IPS DF 6.9 (cell line): ENCODE measurements at regions not wholly inside any gene's neighbourhood (a gene's known extent, or its start where the extent isn't known, plus 50 kb on each side); places are given as distances from the start of the nearest gene placed in this dataset.
A peak's percentile ranks its signal among the peaks of the same experiment; 100 is the strongest.
"Not testable (repeated sequence)": the region's sequence is repeated elsewhere in the genome, so short reads cannot be mapped to it uniquely, and the experiment has no call there.

ENCODE experiments used
- DNase-seq: peaks from one replicate; pipeline ENCODE4 v3.0.0-alpha.2; 2013; ENCODE audit warnings: low read depth, low spot score
- H3K27ac ChIP-seq: one replicate; pipeline ENCODE4 v1.5.1; 2013; ENCODE audit warnings: low read length, control low read depth
- H3K27me3 ChIP-seq: 2 replicates; pipeline ENCODE4 v1.6.1; 2013; ENCODE audit warnings: mild to moderate bottlenecking, low read length; ENCODE audit not compliant: control insufficient read depth, insufficient read depth
- H3K36me3 ChIP-seq: 2 replicates; pipeline ENCODE4 v1.6.1; 2013; ENCODE audit warnings: low read length; ENCODE audit not compliant: control insufficient read depth, insufficient read depth
- H3K4me1 ChIP-seq: 2 replicates; pipeline ENCODE4 v1.6.1; 2013; ENCODE audit warnings: low read length; ENCODE audit not compliant: control insufficient read depth, insufficient read depth
- H3K4me3 ChIP-seq: 2 replicates; pipeline ENCODE4 v1.5.1; 2013; ENCODE audit warnings: mild to moderate bottlenecking, low read length
- H3K9me3 ChIP-seq: 2 replicates; pipeline ENCODE4 v1.6.1; 2013; ENCODE audit warnings: low read length, inconsistent platforms; ENCODE audit not compliant: control insufficient read depth, insufficient read depth
- WGBS: extraction: QIAGEN DNeasy Blood & Tissue Kit; methylation state at CpG from one replicate; pipeline ENCODE4 v1.1.7; 2013; ENCODE audit warnings: mixed read lengths, missing lambda C conversion rate; ENCODE audit not compliant: insufficient read length, insufficient coverage; 5-methylcytosine and 5-hydroxymethylcytosine counted together

DNA sequence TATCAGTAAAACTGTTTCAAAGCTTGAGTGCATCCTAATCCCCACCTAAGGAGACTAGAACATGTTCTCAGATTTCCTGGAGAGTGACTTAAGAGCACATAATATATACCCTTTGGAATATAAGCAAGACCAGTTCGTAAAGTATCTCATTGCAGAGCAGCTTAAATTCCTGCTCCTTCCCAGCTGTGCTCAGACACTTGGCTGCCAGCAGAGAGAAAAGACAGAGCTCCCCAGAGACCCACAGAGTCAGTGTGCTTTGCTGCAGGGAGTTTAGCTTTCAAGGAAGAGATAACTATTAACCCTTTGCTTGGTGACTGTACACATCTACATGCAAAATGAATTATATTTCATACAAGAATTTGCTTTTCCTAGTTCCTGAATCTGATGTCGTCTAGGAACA, 338.1 kb upstream of the ARHGEF26 start:
- WGBS = no CpG with 5 or more reads among the region's 2 CpGs
- DNase-seq = no peak
- H3K27ac ChIP-seq = no peak overlapping the region

DNA sequence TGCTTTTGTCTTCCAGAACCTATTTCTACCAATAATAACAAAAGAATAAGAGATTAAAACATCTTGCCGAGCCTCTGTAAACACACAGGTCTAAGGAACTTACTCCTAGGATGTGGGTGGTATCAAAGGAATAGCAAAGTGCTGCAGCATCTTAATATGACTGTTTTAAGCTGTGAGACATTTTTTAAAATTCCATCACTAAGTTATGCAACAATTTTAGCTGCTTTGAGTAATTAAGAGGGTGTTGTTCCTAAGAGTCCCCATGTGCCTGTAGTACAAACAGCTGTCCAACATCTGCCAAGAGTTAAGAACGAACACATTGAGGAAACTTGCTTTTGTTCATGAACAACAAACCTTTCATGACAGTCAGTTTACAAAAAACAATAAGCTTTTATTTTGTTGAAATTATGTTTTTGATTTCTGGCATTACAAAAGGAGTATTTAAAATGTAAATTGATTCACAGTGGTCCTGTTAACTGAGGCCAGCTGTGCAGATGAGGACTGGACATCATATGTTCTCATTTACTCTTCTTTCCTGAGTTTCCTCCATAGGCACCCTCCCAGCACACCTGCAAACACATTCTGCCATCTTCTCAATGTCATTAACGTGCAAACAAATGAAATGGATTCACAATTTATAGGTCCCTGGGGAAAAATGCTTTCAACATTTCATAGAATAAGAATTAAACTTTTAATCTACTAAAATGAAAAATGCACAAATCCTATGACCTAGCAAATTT, 337.3 kb upstream of the ARHGEF26 start:
- no CpG with 5 or more reads among the region's 3 CpGs for WGBS
- H3K4me3 ChIP-seq = no peak overlapping the region
- no peaks in the 10 kb centered on the region for H3K27me3 ChIP-seq
- no peaks in the 10 kb centered on the region for H3K36me3 ChIP-seq
- no peak for DNase-seq
- H3K9me3 ChIP-seq = no peaks in the 10 kb centered on the region
- H3K27ac ChIP-seq = no peak overlapping the region
- H3K4me1 ChIP-seq = no peaks in the 10 kb centered on the region

More for the DNA sequence above, 338.1 kb upstream of the ARHGEF26 start:
- no peak overlapping the region for H3K4me3 ChIP-seq
- H3K36me3 ChIP-seq = no peaks in the 10 kb centered on the region
- H3K27me3 ChIP-seq = no peaks in the 10 kb centered on the region
- no peaks in the 10 kb centered on the region for H3K9me3 ChIP-seq
- no peaks in the 10 kb centered on the region for H3K4me1 ChIP-seq

DNA sequence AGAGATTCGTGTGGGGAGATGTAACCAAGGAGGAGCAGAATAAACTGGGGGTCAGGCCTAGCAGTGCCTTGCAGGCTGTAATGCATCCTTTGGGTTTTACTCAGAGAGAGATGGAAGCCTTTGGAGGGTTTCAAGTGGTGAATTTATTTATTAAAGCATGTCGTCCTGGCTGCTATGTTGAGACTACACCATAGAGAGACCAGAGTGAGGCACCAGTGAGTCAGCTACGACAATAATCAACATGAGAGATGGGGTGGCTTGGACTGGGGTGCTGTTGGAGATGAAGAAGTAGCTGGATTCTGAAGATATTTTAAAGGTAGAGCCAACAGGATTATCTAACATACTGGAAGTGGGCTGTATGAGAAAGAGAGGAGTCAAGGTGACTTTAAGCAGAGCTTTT, 335.3 kb upstream of the ARHGEF26 start:
- H3K4me3 ChIP-seq = no peak overlapping the region
- H3K36me3 ChIP-seq = no peaks in the 10 kb centered on the region
- WGBS = no CpG with 5 or more reads among the region's 3 CpGs

DNA sequence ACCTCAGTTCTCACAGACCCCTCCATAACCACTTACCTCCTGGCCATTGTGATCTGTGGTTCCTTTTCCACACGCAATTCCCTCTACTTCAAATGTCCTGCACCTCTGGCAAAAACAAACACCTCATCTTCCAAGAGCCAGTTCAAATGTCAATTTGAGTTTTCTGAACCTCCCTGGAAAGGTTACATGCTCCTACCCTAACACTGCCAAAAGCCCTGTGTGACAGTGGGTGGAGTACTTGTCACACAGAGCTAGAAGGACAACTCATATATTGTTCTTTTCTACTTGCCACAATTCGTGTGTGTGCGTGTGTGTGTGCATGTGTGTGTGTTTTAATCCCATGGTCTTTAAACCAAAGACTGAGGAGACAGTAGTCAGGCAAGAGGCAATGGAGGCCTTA, 331.8 kb upstream of the ARHGEF26 start:
- DNase-seq = no peak
- Histone ChIP-seq H3K9me3 (no peaks in the 10 kb centered on the region), H3K4me1 (no peaks in the 10 kb centered on the region), H3K4me3 (no peak overlapping the region), H3K27me3 (no peaks in the 10 kb centered on the region), H3K36me3 (no peaks in the 10 kb centered on the region), H3K27ac (no peak overlapping the region)
- no CpG with 5 or more reads among the region's 3 CpGs for WGBS

More for the DNA sequence above, 335.3 kb upstream of the ARHGEF26 start:
- Histone ChIP-seq H3K4me1 (no peaks in the 10 kb centered on the region), H3K27me3 (no peaks in the 10 kb centered on the region), H3K9me3 (no peaks in the 10 kb centered on the region), H3K27ac (no peak overlapping the region)
- DNase-seq = peak; percentile 11

DNA sequence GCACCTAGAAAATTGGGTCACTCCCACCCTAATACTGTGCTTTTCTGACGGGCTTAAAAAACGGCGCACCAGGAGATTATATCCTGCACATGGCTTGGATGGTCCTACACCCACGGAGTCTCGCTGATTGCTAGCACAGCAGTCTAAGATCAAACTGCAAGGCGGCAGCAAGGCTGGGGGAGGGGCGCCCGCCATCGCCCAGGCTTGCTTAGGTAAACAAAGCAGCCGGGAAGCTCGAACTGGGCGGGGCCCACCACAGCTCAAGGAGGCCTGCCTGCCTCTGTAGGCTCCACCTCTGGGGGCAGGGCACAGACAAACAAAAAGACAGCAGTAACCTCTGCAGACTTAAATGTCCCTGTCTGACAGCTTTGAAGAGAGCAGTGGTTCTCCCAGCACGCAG, 324.1 kb upstream of the ARHGEF26 start:
- H3K36me3 ChIP-seq, H3K4me3 ChIP-seq, H3K27ac ChIP-seq, H3K27me3 ChIP-seq, H3K4me1 ChIP-seq, H3K9me3 ChIP-seq, DNase-seq: not testable (repeated sequence)
- no CpG with 5 or more reads among the region's 13 CpGs for WGBS

DNA sequence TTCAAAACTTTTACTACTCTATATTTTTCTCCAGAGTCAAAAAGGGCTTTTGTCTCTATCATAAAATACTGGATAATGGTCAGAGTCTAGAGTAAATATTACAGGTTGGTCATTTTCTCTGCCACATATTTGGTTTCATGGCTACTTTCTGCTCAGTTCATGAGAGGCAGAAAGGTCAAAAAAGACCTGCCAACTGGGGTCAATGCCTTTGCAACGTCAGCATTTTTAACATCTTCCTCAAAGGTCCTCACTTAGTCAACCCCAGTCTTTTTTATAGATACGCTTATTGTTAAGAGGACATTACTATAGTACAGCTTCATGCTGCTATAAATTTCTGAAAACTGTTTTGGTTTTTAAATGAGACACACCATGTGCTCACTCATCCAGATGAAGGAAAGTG, 312.1 kb upstream of the ARHGEF26 start:
- WGBS = no CpG with 5 or more reads among the region's 2 CpGs
- DNase-seq = no peak
- Histone ChIP-seq H3K27ac (no peak overlapping the region), H3K4me3 (no peak overlapping the region), H3K27me3 (no peaks in the 10 kb centered on the region), H3K9me3 (no peaks in the 10 kb centered on the region), H3K4me1 (no peaks in the 10 kb centered on the region), H3K36me3 (no peaks in the 10 kb centered on the region)

DNA sequence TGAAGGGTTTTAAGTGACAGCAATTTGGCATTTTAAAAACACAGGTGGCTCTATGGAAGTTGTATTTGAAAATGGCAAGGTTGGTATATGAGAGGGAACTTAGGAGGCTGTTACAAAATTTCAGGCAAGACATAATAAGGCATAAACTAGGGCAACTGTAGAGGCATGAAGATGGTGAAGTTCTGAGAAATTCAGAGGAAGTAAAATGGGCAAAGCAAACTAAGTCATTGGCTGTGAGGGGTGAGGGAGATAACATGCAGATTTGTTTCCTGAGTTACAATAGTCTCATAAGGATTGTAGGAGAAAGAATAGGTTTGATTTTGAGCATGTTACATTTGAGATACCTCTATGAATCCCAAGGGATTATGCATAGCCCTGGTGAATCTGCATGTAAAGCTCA, 302.9 kb upstream of the ARHGEF26 start:
- Histone ChIP-seq H3K36me3 (no peaks in the 10 kb centered on the region), H3K27me3 (no peaks in the 10 kb centered on the region), H3K9me3 (no peaks in the 10 kb centered on the region), H3K27ac (no peak overlapping the region), H3K4me1 (no peaks in the 10 kb centered on the region), H3K4me3 (no peak overlapping the region)
- DNase-seq = no peak

DNA sequence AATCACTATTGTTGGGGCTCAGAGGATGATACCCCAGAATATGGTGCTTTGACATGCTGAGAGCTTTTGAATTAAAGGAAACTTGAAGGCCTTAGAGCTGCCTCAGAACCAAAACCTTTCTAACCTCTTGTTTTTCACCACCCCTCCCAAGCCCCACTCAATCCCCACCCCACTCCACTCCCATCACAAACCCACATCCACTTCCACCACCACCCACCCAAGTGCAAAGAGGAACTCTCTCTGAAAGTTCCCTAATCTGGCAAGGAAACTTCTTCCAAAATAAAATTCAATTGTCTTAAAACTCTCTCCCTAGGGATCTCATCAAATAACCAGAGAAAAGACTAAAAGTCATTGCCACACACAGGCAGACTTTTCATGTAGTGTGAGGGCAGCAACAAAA, 301.2 kb upstream of the ARHGEF26 start:
- Histone ChIP-seq H3K4me3 (no peak overlapping the region), H3K9me3 (no peaks in the 10 kb centered on the region), H3K36me3 (no peaks in the 10 kb centered on the region), H3K27ac (no peak overlapping the region), H3K4me1 (no peaks in the 10 kb centered on the region), H3K27me3 (no peaks in the 10 kb centered on the region)
- no peak for DNase-seq

DNA sequence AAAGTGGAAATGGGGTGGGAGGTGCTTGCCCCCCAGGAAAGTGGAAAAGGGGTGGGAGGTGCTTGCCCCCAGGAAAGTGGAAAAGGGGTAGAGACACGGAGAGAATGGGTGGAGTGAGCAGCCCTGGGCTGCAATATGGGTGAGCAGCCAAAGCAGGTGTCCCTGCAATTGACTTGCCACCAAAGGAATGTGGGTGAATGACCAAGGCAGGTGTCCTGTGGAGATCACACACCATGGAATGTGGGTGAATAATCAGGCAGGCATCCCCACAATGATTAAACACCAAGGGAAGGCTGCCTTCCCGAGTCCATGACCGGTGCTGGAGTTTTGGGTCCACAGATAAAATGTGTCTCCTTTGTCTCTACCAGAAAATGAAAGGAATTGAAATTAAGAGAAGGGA, 292.8 kb upstream of the ARHGEF26 start:
- not testable (repeated sequence) for H3K4me1 ChIP-seq, DNase-seq, H3K27me3 ChIP-seq, H3K9me3 ChIP-seq, H3K27ac ChIP-seq, H3K36me3 ChIP-seq, H3K4me3 ChIP-seq
- WGBS = no CpG with 5 or more reads among the region's 3 CpGs

DNA sequence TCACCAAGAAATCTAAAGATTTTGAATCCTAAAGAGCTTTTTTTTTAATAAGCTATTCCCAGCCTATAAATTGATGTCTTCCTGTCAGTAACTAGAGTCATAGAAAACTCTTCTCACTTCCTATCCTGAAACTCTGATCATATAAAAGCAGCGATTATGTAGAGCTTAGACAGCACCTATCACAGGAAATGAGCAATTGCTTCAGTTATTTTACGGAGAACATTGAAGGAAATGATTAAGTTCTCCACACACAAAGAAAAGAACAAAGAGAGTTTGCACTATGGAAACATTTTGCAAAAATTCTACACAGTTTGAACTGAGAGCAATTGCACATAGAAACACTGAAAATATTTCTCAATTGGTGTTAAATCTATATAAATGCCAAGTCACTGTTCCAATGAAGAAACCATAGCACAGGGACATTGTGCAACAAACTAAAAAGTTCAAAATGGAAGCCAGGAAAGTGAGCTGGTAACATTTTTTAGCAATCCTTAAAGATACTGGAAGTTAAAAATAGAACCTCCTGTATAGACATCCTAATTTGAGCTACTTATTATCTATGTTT, 291.5 kb upstream of the ARHGEF26 start:
- Histone ChIP-seq H3K4me1 (no peaks in the 10 kb centered on the region), H3K9me3 (no peaks in the 10 kb centered on the region), H3K27ac (no peak overlapping the region), H3K4me3 (no peak overlapping the region), H3K36me3 (no peaks in the 10 kb centered on the region), H3K27me3 (no peaks in the 10 kb centered on the region)
- WGBS = no CpG with 5 or more reads among the region's 2 CpGs
- DNase-seq = no peak

DNA sequence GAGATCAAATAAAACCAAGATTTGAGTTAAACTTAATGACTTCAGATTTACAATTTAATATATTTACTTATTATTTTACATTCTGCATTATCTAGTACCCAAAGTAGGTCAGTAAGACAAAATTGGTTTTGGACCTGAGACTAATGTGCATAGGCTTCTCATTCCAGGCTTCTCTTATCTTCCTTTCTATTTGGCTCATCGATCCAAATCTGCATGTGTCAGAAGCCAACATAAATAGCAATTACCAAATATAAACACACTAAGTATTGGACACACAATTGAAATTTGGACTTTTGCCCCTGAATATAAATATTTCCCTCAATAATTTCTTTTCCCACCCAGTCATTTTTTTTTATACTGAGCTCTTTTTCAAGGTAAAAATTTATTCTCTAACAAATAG, 290.6 kb upstream of the ARHGEF26 start:
- Histone ChIP-seq H3K4me3 (no peak overlapping the region), H3K27ac (no peak overlapping the region), H3K36me3 (no peaks in the 10 kb centered on the region), H3K27me3 (no peaks in the 10 kb centered on the region), H3K9me3 (no peaks in the 10 kb centered on the region), H3K4me1 (no peaks in the 10 kb centered on the region)
- WGBS = no CpG with 5 or more reads among the region's 1 CpG
- DNase-seq = no peak
